Liver (tissue), 3 donors: ENCODE measurements at regions not wholly inside any gene's neighbourhood (a gene's known extent, or its start where the extent isn't known, plus 50 kb on each side); places are given as distances from the start of the nearest gene placed in this dataset.

Experiments
- FOXA2 ChIP-seq: IDR thresholded peaks from 2 replicates; pipeline ENCODE4 v1.6.1; 2016; ENCODE audit warnings: antibody characterized with exemption
- GABPA ChIP-seq, 2 donors: IDR thresholded peaks in 1 of 2; conservative IDR thresholded peaks in 1 of 2; 2 replicates each; pipeline ENCODE4 v1.6.1; 2016; ENCODE audit warnings: antibody characterized with exemption in 2 of 2, mild to moderate bottlenecking in 1 of 2, moderate library complexity in 1 of 2
- JUND ChIP-seq, 2 donors: IDR thresholded peaks; 2 replicates each; pipeline ENCODE4 v1.6.1; 2016; ENCODE audit warnings: antibody characterized with exemption in 2 of 2
- NR2F2 ChIP-seq: IDR thresholded peaks from 2 replicates; pipeline ENCODE4 v1.6.1; 2016; ENCODE audit warnings: antibody characterized with exemption
- TF ChIP-seq, protein P1 (sequence below): IDR thresholded peaks from 2 replicates; pipeline ENCODE4 v1.6.1; 2016; ENCODE audit warnings: antibody characterized with exemption
- TF ChIP-seq, protein P2 (sequence below): fragments of 150-350 bp; IDR thresholded peaks from 2 replicates; pipeline ENCODE4 v1.5.1; 2017; ENCODE audit warnings: improper control_type of control experiment, low read depth, low read length; ENCODE audit not compliant: missing input control
- TF ChIP-seq, protein P3 (sequence below): IDR thresholded peaks from 2 replicates; pipeline ENCODE4 v1.6.1; 2016; ENCODE audit warnings: antibody characterized with exemption
- TF ChIP-seq, protein P4 (sequence below): IDR thresholded peaks from 2 replicates; pipeline ENCODE4 v1.6.1; 2016; ENCODE audit warnings: antibody characterized with exemption, mild to moderate bottlenecking
- donor health status: healthy.
- donor health status: healthy.

DNA sequence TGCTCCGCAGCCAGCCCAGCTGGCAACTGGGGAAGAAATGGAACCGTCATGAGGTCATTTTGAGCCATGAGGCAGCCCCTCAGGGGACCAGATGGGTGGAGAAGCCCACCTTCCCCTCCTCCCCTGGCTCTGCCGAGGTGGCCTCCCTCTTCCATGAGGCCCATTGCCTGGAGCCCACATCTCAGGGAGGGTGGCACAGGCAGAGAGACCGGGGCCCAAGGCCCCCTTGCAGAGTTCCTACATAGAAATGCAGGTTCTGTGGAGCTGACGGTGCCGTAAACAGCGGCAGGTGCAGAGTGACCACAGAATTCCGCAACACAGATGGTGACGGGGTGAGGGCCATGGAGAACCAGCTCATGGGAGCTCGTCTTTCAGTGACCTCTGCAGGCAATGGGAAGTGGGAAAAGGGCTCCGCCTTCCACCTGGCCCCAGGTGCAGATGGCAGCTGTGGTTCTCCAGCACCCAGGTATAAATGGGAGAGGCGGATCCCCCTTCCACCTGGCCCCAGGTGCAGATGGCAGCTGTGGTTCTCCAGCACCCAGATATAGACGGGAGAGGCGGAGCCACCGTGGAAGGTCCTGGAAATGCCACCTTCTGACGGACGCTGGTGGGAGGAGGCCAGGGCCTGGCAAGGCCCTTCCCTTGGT lies 765.4 kb downstream of the BRD1 start:
- TF ChIP-seq, protein P1, sequence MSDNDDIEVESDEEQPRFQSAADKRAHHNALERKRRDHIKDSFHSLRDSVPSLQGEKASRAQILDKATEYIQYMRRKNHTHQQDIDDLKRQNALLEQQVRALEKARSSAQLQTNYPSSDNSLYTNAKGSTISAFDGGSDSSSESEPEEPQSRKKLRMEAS = no peak
- TF ChIP-seq, protein P2, sequence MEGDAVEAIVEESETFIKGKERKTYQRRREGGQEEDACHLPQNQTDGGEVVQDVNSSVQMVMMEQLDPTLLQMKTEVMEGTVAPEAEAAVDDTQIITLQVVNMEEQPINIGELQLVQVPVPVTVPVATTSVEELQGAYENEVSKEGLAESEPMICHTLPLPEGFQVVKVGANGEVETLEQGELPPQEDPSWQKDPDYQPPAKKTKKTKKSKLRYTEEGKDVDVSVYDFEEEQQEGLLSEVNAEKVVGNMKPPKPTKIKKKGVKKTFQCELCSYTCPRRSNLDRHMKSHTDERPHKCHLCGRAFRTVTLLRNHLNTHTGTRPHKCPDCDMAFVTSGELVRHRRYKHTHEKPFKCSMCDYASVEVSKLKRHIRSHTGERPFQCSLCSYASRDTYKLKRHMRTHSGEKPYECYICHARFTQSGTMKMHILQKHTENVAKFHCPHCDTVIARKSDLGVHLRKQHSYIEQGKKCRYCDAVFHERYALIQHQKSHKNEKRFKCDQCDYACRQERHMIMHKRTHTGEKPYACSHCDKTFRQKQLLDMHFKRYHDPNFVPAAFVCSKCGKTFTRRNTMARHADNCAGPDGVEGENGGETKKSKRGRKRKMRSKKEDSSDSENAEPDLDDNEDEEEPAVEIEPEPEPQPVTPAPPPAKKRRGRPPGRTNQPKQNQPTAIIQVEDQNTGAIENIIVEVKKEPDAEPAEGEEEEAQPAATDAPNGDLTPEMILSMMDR = no peak
- TF ChIP-seq, protein P3, sequence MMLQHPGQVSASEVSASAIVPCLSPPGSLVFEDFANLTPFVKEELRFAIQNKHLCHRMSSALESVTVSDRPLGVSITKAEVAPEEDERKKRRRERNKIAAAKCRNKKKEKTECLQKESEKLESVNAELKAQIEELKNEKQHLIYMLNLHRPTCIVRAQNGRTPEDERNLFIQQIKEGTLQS = no peak
- TF ChIP-seq NR2F2 (no peak), GABPA (IDR thresholded peaks at IDR 0.05 in 1 of 2, conservative IDR thresholded peaks at IDR 0.05 in 1 of 2) (no peak), FOXA2 (no peak), JUND (IDR thresholded peaks at IDR 0.05) (no peak)
- TF ChIP-seq, protein P4, sequence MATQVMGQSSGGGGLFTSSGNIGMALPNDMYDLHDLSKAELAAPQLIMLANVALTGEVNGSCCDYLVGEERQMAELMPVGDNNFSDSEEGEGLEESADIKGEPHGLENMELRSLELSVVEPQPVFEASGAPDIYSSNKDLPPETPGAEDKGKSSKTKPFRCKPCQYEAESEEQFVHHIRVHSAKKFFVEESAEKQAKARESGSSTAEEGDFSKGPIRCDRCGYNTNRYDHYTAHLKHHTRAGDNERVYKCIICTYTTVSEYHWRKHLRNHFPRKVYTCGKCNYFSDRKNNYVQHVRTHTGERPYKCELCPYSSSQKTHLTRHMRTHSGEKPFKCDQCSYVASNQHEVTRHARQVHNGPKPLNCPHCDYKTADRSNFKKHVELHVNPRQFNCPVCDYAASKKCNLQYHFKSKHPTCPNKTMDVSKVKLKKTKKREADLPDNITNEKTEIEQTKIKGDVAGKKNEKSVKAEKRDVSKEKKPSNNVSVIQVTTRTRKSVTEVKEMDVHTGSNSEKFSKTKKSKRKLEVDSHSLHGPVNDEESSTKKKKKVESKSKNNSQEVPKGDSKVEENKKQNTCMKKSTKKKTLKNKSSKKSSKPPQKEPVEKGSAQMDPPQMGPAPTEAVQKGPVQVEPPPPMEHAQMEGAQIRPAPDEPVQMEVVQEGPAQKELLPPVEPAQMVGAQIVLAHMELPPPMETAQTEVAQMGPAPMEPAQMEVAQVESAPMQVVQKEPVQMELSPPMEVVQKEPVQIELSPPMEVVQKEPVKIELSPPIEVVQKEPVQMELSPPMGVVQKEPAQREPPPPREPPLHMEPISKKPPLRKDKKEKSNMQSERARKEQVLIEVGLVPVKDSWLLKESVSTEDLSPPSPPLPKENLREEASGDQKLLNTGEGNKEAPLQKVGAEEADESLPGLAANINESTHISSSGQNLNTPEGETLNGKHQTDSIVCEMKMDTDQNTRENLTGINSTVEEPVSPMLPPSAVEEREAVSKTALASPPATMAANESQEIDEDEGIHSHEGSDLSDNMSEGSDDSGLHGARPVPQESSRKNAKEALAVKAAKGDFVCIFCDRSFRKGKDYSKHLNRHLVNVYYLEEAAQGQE = no peak
